Jurkat, Clone E6-1 (cell line): ENCODE measurements at regions not wholly inside any gene's neighbourhood (a gene's known extent, or its start where the extent isn't known, plus 50 kb on each side); places are given as distances from the start of the nearest gene placed in this dataset.

Source experiments
- DNase-seq: peaks from one replicate; pipeline ENCODE4 v3.0.0-alpha.2; 2011; ENCODE audit warnings: low read depth, low spot score
- H3K4me3 ChIP-seq: 2 replicates; pipeline ENCODE4 v1.5.1; 2011; ENCODE audit warnings: mild to moderate bottlenecking, low read length, control low read depth, moderate library complexity

- DNase-seq, result no peak
- no peak overlapping the region for H3K4me3 ChIP-seq
Measured at GRCh38 chr2:40507432-40507831, 55.5 kb upstream of the SLC8A1 start.

GRCh38 chr2:40510304-40510703 is 58.4 kb upstream of the SLC8A1 start:
- no peak for DNase-seq

GRCh38 chr2:40511661-40512213 is 59.8 kb upstream of the SLC8A1 start:
- DNase-seq, result no peak
- H3K4me3 ChIP-seq, result no peak overlapping the region

More at GRCh38 chr2:40510304-40510703, 58.4 kb upstream of the SLC8A1 start:
- H3K4me3 ChIP-seq, result no peak overlapping the region

GRCh38 chr2:40512256-40512655 is 60.4 kb upstream of the SLC8A1 start:
- no peak overlapping the region for H3K4me3 ChIP-seq

GRCh38 chr2:40513201-40513600 is 61.3 kb upstream of the SLC8A1 start:
- no peak overlapping the region for H3K4me3 ChIP-seq
- no peak for DNase-seq

More at GRCh38 chr2:40512256-40512655, 60.4 kb upstream of the SLC8A1 start:
- no peak for DNase-seq

- no peak for DNase-seq
- H3K4me3 ChIP-seq, result no peak overlapping the region
Measured at GRCh38 chr2:40516604-40517003, 64.7 kb upstream of the SLC8A1 start.

- no peak overlapping the region for H3K4me3 ChIP-seq
- DNase-seq, result no peak
Measured at GRCh38 chr2:40528564-40528963, 76.7 kb upstream of the SLC8A1 start.

- H3K4me3 ChIP-seq, result no peak overlapping the region
- no peak for DNase-seq
Measured at GRCh38 chr2:40531359-40531758, 79.5 kb upstream of the SLC8A1 start.

- no peak for DNase-seq
- H3K4me3 ChIP-seq, result no peak overlapping the region
Measured at GRCh38 chr2:40534528-40534927, 82.6 kb upstream of the SLC8A1 start.

- DNase-seq, result no peak
- H3K4me3 ChIP-seq, result no peak overlapping the region
Measured at GRCh38 chr2:40535972-40536371, 84.1 kb upstream of the SLC8A1 start.

- H3K4me3 ChIP-seq, result no peak overlapping the region
- no peak for DNase-seq
Measured at GRCh38 chr2:40540026-40540425, 88.1 kb upstream of the SLC8A1 start.

GRCh38 chr2:40543381-40543780 is 91.5 kb upstream of the SLC8A1 start:
- DNase-seq, result no peak
- H3K4me3 ChIP-seq, result no peak overlapping the region

GRCh38 chr2:40544072-40544471 is 92.2 kb upstream of the SLC8A1 start:
- no peak for DNase-seq
- H3K4me3 ChIP-seq, result no peak overlapping the region

- no peak for DNase-seq
- H3K4me3 ChIP-seq, result no peak overlapping the region
Measured at GRCh38 chr2:40545645-40546044, 93.8 kb upstream of the SLC8A1 start.

GRCh38 chr2:40546439-40547191 is 94.7 kb upstream of the SLC8A1 start:
- no peak for DNase-seq
- no peak overlapping the region for H3K4me3 ChIP-seq

GRCh38 chr2:40548521-40548920 is 96.6 kb upstream of the SLC8A1 start:
- H3K4me3 ChIP-seq, result no peak overlapping the region

GRCh38 chr2:40550085-40550484 is 98.2 kb upstream of the SLC8A1 start:
- H3K4me3 ChIP-seq, result no peak overlapping the region
- no peak for DNase-seq

More at GRCh38 chr2:40548521-40548920, 96.6 kb upstream of the SLC8A1 start:
- DNase-seq, result no peak

GRCh38 chr2:40551081-40551480 is 99.2 kb upstream of the SLC8A1 start:
- no peak overlapping the region for H3K4me3 ChIP-seq
- DNase-seq, result no peak

- peak; percentile 14 for DNase-seq
- no peak overlapping the region for H3K4me3 ChIP-seq
Measured at GRCh38 chr2:40554665-40555294, 102.9 kb upstream of the SLC8A1 start.

GRCh38 chr2:40556293-40556692 is 104.4 kb upstream of the SLC8A1 start:
- no peak for DNase-seq

More at GRCh38 chr2:40556293-40556692, 104.4 kb upstream of the SLC8A1 start:
- H3K4me3 ChIP-seq, result no peak overlapping the region
